Tibial nerve (tissue), 4 donors: ENCODE measurements at regions not wholly inside any gene's neighbourhood (a gene's known extent, or its start where the extent isn't known, plus 50 kb on each side); places are given as distances from the start of the nearest gene placed in this dataset.

ENCODE experiments used
- DNase-seq, 2 donors: peaks; one replicate each; pipeline ENCODE4 v3.0.0-alpha.2; 2019; ENCODE audit warnings: low spot score in 2 of 2
- H3K27ac ChIP-seq, 4 donors: fragments of 200-600 bp; sonication (generic) in 3 of 4; one replicate each; pipeline ENCODE4 v1.5.1; 2017 to 2019; ENCODE audit warnings: mild to moderate bottlenecking in 1 of 4
- H3K27me3 ChIP-seq, 2 donors: fragments of 200-600 bp; sonication (generic) in 1 of 2; one replicate each; pipeline versions ENCODE4 v1.5.1 to v1.6.0; 2017 to 2019
- H3K36me3 ChIP-seq, 3 donors: fragments of 200-600 bp; sonication (generic); one replicate each; pipeline ENCODE4 v1.5.1; 2018 to 2019
- H3K4me1 ChIP-seq, 4 donors: fragments of 200-600 bp; sonication (generic) in 3 of 4; one replicate each; pipeline ENCODE4 v1.5.1; 2017 to 2019
- H3K4me3 ChIP-seq, 4 donors: fragments of 200-600 bp; sonication (generic) in 3 of 4; one replicate each; pipeline ENCODE4 v1.5.1; 2017 to 2019; ENCODE audit warnings: mild to moderate bottlenecking in 1 of 4, moderate library complexity in 1 of 4
- H3K9me3 ChIP-seq, 4 donors: fragments of 200-600 bp; sonication (generic) in 3 of 4; one replicate each; pipeline ENCODE4 v1.5.1; 2017 to 2019
- EP300 ChIP-seq, 2 donors: sonication (generic); formaldehyde crosslinking; IDR thresholded peaks; one replicate each; pipeline ENCODE4 v1.6.1; 2017; ENCODE audit warnings: antibody characterized with exemption in 2 of 2, mild to moderate bottlenecking in 1 of 2
- POLR2A ChIP-seq, 2 donors: fragments of 450-650 bp; IDR thresholded peaks; one replicate each; pipeline ENCODE4 v1.6.1; 2017; ENCODE audit warnings: antibody characterized with exemption in 2 of 2, mild to moderate bottlenecking in 2 of 2, moderate library complexity in 2 of 2
- WGBS, 2 donors: methylation state at CpG; one replicate each; pipeline ENCODE4 v1.1.5; 2018; 5-methylcytosine and 5-hydroxymethylcytosine counted together
- TF ChIP-seq, protein P1 (sequence below), 5 experiments: fragments of 200-600 bp in 3 of 5; fragments of 450-650 bp in 2 of 5; sonication (generic) in 3 of 5; IDR thresholded peaks; one replicate each; pipeline ENCODE4 v1.5.1; 2016 to 2019; ENCODE audit warnings: antibody characterized with exemption in 5 of 5, mild to moderate bottlenecking in 3 of 5, moderate library complexity in 2 of 5

DNA sequence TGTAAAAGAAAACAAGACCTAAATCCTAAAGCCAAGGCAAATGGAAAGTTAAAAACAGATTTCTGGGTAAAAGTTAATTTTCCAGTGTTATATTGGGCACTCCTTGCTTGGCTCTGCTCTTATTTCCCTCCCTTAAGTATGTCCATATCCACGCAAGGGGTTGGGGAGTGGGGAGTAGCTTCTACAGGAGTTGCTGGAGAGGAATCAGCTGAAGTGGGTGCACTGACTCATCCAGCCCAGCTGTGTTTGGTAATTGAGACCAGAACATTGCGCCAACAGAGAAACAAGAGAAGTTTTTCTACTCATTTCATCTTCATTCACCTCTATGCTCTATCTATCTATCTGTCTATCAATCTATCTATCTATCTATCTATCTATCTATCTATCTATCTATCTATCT lies 298.4 kb upstream of the PDGFD start:
- no peak for DNase-seq
- WGBS, 2 donors: 58 to 81% methylated on average over 2 of the region's 2 CpGs
- Histone ChIP-seq H3K27ac (no peak overlapping the region), H3K27me3 (no peaks in the 10 kb centered on the region), H3K36me3 (no peaks in the 10 kb centered on the region), H3K9me3 (no peaks in the 10 kb centered on the region), H3K4me3 (no peak overlapping the region), H3K4me1 (no peaks in the 10 kb centered on the region)
- TF ChIP-seq POLR2A (IDR thresholded peaks at IDR 0.05) (no peak), EP300 (IDR thresholded peaks at IDR 0.05) (no peak)
- TF ChIP-seq, protein P1, sequence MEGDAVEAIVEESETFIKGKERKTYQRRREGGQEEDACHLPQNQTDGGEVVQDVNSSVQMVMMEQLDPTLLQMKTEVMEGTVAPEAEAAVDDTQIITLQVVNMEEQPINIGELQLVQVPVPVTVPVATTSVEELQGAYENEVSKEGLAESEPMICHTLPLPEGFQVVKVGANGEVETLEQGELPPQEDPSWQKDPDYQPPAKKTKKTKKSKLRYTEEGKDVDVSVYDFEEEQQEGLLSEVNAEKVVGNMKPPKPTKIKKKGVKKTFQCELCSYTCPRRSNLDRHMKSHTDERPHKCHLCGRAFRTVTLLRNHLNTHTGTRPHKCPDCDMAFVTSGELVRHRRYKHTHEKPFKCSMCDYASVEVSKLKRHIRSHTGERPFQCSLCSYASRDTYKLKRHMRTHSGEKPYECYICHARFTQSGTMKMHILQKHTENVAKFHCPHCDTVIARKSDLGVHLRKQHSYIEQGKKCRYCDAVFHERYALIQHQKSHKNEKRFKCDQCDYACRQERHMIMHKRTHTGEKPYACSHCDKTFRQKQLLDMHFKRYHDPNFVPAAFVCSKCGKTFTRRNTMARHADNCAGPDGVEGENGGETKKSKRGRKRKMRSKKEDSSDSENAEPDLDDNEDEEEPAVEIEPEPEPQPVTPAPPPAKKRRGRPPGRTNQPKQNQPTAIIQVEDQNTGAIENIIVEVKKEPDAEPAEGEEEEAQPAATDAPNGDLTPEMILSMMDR (IDR thresholded peaks at IDR 0.05): no peak

DNA sequence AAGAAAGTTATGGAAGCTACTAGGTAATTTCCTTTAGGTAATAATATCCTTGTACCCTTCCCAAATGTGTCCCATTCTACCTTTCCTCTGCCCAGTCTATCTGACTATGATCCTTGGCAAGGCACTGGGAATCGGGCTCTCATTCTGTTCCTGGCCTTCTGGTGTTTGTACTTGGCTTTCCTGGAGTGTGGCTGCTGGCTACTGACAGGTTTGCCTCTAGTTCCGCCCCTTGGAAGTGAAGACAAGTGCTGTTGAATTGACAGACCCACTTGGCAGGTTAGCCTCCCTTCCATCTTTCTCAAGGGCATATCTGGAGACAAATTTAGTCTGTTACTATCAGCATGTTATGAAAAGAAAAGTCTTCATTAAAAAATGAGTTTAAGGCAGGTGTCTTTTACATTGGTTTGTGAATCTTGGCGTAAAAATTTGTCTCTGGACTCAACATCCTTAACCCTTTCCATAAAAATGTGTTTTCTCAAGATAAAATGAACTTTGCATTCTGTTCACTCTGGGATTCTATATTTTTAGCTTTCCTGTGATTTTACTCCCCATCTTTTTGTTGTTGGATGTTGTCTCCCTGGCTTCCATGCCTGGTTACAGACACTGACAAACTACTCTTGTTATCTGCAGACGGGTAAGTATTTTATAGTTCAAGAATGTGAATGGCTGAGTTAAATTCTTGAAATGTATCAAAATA lies 287.4 kb upstream of the PDGFD start:
- H3K4me1 ChIP-seq: peaks cover 0 to 7% (median 0%) of the 10 kb centered on the region in 4 donors
- no peak overlapping the region for H3K27ac ChIP-seq
- no peaks in the 10 kb centered on the region for H3K36me3 ChIP-seq
- H3K4me3 ChIP-seq: no peak overlapping the region
- TF ChIP-seq, protein P1 (IDR thresholded peaks at IDR 0.05): no peak
- TF ChIP-seq EP300 (IDR thresholded peaks at IDR 0.05) (no peak), POLR2A (IDR thresholded peaks at IDR 0.05) (no peak)
- H3K27me3 ChIP-seq: no peaks in the 10 kb centered on the region
- peaks cover 0 to 8% (median 0%) of the 10 kb centered on the region in 4 donors for H3K9me3 ChIP-seq
- no peak for DNase-seq
- WGBS, 2 donors: 67 to 73% methylated on average over 4 of the region's 4 CpGs

GRCh38 chr11:104443387-104443786 lies 279.4 kb upstream of the PDGFD start:
- Histone ChIP-seq H3K4me1 (peaks cover 0 to 24% (median 0%) of the 10 kb centered on the region in 4 donors), H3K4me3 (no peak overlapping the region), H3K27ac (no peak overlapping the region), H3K27me3 (no peaks in the 10 kb centered on the region), H3K36me3 (no peaks in the 10 kb centered on the region), H3K9me3 (peaks cover 0 to 4% (median 0%) of the 10 kb centered on the region in 4 donors)
- TF ChIP-seq POLR2A (IDR thresholded peaks at IDR 0.05) (no peak), EP300 (IDR thresholded peaks at IDR 0.05) (no peak)
- TF ChIP-seq, protein P1 (IDR thresholded peaks at IDR 0.05): no peak
- no peak for DNase-seq

- Histone ChIP-seq H3K9me3 (peaks cover 0 to under 1% (median 0%) of the 10 kb centered on the region in 4 donors), H3K27me3 (no peaks in the 10 kb centered on the region), H3K36me3 (no peaks in the 10 kb centered on the region), H3K27ac (no peak overlapping the region), H3K4me1 (peaks cover 0 to 24% (median 0%) of the 10 kb centered on the region in 4 donors), H3K4me3 (no peak overlapping the region)
- no peak for DNase-seq
- WGBS, 2 donors: 62 to 68% methylated on average over 1 of the region's 1 CpG
- no peak for TF ChIP-seq EP300 (IDR thresholded peaks at IDR 0.05)
- TF ChIP-seq, protein P1 (IDR thresholded peaks at IDR 0.05): no peak
- TF ChIP-seq POLR2A (IDR thresholded peaks at IDR 0.05): no peak
Observed at GRCh38 chr11:104442321-104442720, 278.4 kb upstream of the PDGFD start.

DNA sequence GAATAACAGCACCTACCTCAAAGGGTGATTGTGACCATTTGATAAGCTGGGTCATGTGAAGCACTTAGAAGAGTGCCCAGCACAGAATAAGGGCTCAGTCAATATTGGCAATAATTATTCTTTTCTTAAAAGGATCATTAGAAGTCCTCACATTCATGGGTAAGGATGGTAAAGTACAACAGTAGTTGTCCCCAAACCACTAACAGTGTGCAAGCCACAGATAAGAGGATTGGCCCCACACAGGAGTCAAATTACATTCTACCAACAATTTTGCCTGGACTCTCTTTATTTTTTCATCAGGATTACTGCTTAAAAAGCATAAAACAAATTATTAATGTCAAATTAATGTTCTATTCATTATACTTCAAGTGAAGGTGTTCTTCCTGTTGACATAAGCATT lies 271.5 kb upstream of the PDGFD start:
- Histone ChIP-seq H3K4me1 (no peaks in the 10 kb centered on the region), H3K27me3 (no peaks in the 10 kb centered on the region)
- no peak for DNase-seq

More for the DNA sequence above, 271.5 kb upstream of the PDGFD start:
- Histone ChIP-seq H3K9me3 (no peaks in the 10 kb centered on the region), H3K27ac (no peak overlapping the region), H3K4me3 (no peak overlapping the region), H3K36me3 (no peaks in the 10 kb centered on the region)
- TF ChIP-seq EP300 (IDR thresholded peaks at IDR 0.05) (no peak), POLR2A (IDR thresholded peaks at IDR 0.05) (no peak)
- TF ChIP-seq, protein P1 (IDR thresholded peaks at IDR 0.05): no peak
